ENCODE measurements at regions not wholly inside any gene's neighbourhood (a gene's known extent, or its start where the extent isn't known, plus 50 kb on each side); places are given as distances from the start of the nearest gene placed in this dataset.
"Not testable (repeated sequence)": the region's sequence is repeated elsewhere in the genome, so short reads cannot be mapped to it uniquely, and the experiment has no call there.

DNA sequence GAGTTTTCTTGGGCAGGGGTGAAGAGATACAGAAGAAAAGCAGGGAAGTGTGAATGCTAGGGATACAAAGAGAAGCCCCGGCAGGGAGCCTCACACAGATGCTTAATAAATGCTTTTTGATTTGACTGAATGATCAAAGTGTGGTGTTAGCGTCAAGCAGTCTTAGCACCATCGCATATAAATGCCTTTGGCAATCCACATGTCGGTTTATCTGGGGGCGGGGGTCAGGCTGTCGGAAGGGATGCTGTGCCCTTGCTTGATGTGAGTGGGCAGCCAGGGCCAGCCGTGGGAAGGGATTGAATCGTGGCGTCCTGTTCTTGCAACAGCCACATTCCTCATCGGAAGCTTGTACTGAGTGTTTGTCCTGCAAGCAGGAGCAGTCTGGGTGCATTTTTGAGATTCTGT, 173.1 kb downstream of the LACC1 start:
- peaks cover 6% of the 10 kb centered on the region for H3K4me1 ChIP-seq (ENCODE audit: control insufficient read depth, low read depth, low read length)
- no peak overlapping the region for H3K23ac ChIP-seq (ENCODE audit: low read length)
- no peak overlapping the region for H2BK120ac ChIP-seq (ENCODE audit: low read depth, low read length)
- H4K5ac ChIP-seq (ENCODE audit: low read length): no peak overlapping the region
- WGBS (ENCODE audit: extremely low coverage, insufficient coverage, low lambda C conversion rate): no CpG with 5 or more reads among the region's 10 CpGs
- H3K27me3 ChIP-seq (ENCODE audit: insufficient read depth, low read length, poor library complexity): no peaks in the 10 kb centered on the region
- no peak overlapping the region for H2BK5ac ChIP-seq (ENCODE audit: low read length)
- H3K4me3 ChIP-seq (ENCODE audit: low read length): no peak overlapping the region
- H3K4me2 ChIP-seq (ENCODE audit: low read length): no peak overlapping the region
- H2BK15ac ChIP-seq (replicated peaks; ENCODE audit: low read depth): no peak overlapping the region
- peak overlapping the region; percentile 25 for H3K56ac ChIP-seq (ENCODE audit: low read length)
- no peaks in the 10 kb centered on the region for H3K36me3 ChIP-seq (ENCODE audit: control insufficient read depth, insufficient read depth, low read length)
- no peaks in the 10 kb centered on the region for H3K79me1 ChIP-seq (ENCODE audit: low read length)
- no peak overlapping the region for H2AK5ac ChIP-seq (ENCODE audit: low read length)
- peak; percentile 78 for DNase-seq
- H3K4ac ChIP-seq (ENCODE audit: low read depth, low read length): no peak overlapping the region
- H3K27ac ChIP-seq (ENCODE audit: low read depth, low read length): no peak overlapping the region
- H3K9ac ChIP-seq (ENCODE audit: low read length): no peak overlapping the region
- no peaks in the 10 kb centered on the region for H3K79me2 ChIP-seq (ENCODE audit: control insufficient read depth, insufficient read depth, low read length)
- H4K8ac ChIP-seq (ENCODE audit: low read depth, low read length): no peak overlapping the region
- H3K18ac ChIP-seq (ENCODE audit: low read length): no peak overlapping the region

DNA sequence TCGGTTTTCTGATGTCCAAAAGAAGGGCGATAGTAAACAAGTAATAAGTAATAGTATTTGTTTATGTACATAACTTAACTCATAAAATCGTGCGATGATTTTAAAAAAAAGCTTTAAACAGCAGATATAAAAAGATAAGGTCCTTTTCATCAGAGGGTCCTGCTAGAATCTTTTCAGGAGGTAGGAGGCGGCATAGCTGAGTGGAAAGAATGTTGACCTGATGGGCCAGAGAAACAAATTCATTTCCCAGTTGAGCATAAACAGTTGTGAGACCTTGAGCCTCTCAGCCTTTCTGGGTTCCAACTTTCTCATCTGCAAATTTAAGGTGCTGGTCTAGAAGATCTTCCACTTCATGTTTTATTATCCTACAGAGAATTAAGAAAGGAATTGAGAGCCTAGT, 173.5 kb downstream of the LACC1 start:
- H2BK5ac ChIP-seq (ENCODE audit: low read length): no peak overlapping the region
- H3K79me1 ChIP-seq (ENCODE audit: low read length): no peaks in the 10 kb centered on the region
- peak overlapping the region; percentile 25 for H3K56ac ChIP-seq (ENCODE audit: low read length)
- H3K4me2 ChIP-seq (ENCODE audit: low read length): no peak overlapping the region
- WGBS (ENCODE audit: extremely low coverage, insufficient coverage, low lambda C conversion rate): no CpG with 5 or more reads among the region's 5 CpGs
- H2AK5ac ChIP-seq (ENCODE audit: low read length): no peak overlapping the region
- H3K36me3 ChIP-seq (ENCODE audit: control insufficient read depth, insufficient read depth, low read length): no peaks in the 10 kb centered on the region
- H3K4ac ChIP-seq (ENCODE audit: low read depth, low read length): no peak overlapping the region
- no peak overlapping the region for H3K23ac ChIP-seq (ENCODE audit: low read length)
- no peak overlapping the region for H4K8ac ChIP-seq (ENCODE audit: low read depth, low read length)
- H3K18ac ChIP-seq (ENCODE audit: low read length): no peak overlapping the region
- peak; percentile 56 for DNase-seq
- H3K4me3 ChIP-seq (ENCODE audit: low read length): no peak overlapping the region
- no peak overlapping the region for H4K5ac ChIP-seq (ENCODE audit: low read length)
- H3K4me1 ChIP-seq (ENCODE audit: control insufficient read depth, low read depth, low read length): peaks cover 6% of the 10 kb centered on the region
- no peaks in the 10 kb centered on the region for H3K79me2 ChIP-seq (ENCODE audit: control insufficient read depth, insufficient read depth, low read length)
- no peak overlapping the region for H3K27ac ChIP-seq (ENCODE audit: low read depth, low read length)
- H3K9ac ChIP-seq (ENCODE audit: low read length): no peak overlapping the region
- no peak overlapping the region for H2BK15ac ChIP-seq (replicated peaks; ENCODE audit: low read depth)
- no peak overlapping the region for H2BK120ac ChIP-seq (ENCODE audit: low read depth, low read length)
- H3K27me3 ChIP-seq (ENCODE audit: insufficient read depth, low read length, poor library complexity): no peaks in the 10 kb centered on the region

DNA sequence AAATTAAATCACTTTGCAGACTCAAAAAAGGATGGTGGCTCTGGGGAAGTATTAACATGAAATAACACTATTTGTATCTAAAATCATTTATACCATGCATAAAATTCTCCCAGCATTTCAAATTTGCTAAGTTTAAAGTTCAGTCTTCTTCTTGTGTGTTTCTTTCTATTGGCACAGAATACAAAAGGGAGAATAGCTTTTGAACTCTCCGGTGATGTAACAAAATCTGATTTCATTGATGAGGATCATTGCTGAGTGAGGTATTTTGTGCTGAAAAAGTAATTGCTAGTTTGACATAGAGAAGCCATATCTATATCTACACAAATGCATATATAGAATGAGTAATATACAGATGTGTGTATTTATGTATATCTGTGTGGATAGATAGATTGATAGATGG, 174.8 kb downstream of the LACC1 start:
- Histone ChIP-seq H3K27me3 (ENCODE audit: insufficient read depth, low read length, poor library complexity) (no peaks in the 10 kb centered on the region), H3K79me1 (ENCODE audit: low read length) (no peaks in the 10 kb centered on the region), H2BK5ac (ENCODE audit: low read length) (no peak overlapping the region), H3K4me3 (ENCODE audit: low read length) (no peak overlapping the region), H4K5ac (ENCODE audit: low read length) (no peak overlapping the region), H2BK120ac (ENCODE audit: low read depth, low read length) (no peak overlapping the region), H3K27ac (ENCODE audit: low read depth, low read length) (no peak overlapping the region), H3K56ac (ENCODE audit: low read length) (no peak overlapping the region), H4K8ac (ENCODE audit: low read depth, low read length) (no peak overlapping the region), H3K4me2 (ENCODE audit: low read length) (no peak overlapping the region), H2BK15ac (replicated peaks; ENCODE audit: low read depth) (no peak overlapping the region), H3K9ac (ENCODE audit: low read length) (no peak overlapping the region), H3K79me2 (ENCODE audit: control insufficient read depth, insufficient read depth, low read length) (no peaks in the 10 kb centered on the region), H3K36me3 (ENCODE audit: control insufficient read depth, insufficient read depth, low read length) (no peaks in the 10 kb centered on the region), H3K4me1 (ENCODE audit: control insufficient read depth, low read depth, low read length) (peaks cover 6% of the 10 kb centered on the region), H3K23ac (ENCODE audit: low read length) (no peak overlapping the region), H2AK5ac (ENCODE audit: low read length) (no peak overlapping the region), H3K18ac (ENCODE audit: low read length) (no peak overlapping the region), H3K4ac (ENCODE audit: low read depth, low read length) (no peak overlapping the region)
- WGBS (ENCODE audit: extremely low coverage, insufficient coverage, low lambda C conversion rate): no CpG with 5 or more reads among the region's 1 CpG
- DNase-seq: no peak

- H2AK5ac ChIP-seq (ENCODE audit: low read length); H3K4me2 ChIP-seq (ENCODE audit: low read length); H3K9ac ChIP-seq (ENCODE audit: low read length); H3K27me3 ChIP-seq (ENCODE audit: insufficient read depth, low read length, poor library complexity); H3K4me1 ChIP-seq (ENCODE audit: control insufficient read depth, low read depth, low read length); H3K79me2 ChIP-seq (ENCODE audit: control insufficient read depth, insufficient read depth, low read length); H4K8ac ChIP-seq (ENCODE audit: low read depth, low read length); H2BK120ac ChIP-seq (ENCODE audit: low read depth, low read length); H3K79me1 ChIP-seq (ENCODE audit: low read length); H3K4ac ChIP-seq (ENCODE audit: low read depth, low read length); H3K4me3 ChIP-seq (ENCODE audit: low read length); H2BK15ac ChIP-seq (replicated peaks; ENCODE audit: low read depth); H3K36me3 ChIP-seq (ENCODE audit: control insufficient read depth, insufficient read depth, low read length); H3K18ac ChIP-seq (ENCODE audit: low read length); H3K23ac ChIP-seq (ENCODE audit: low read length); H4K5ac ChIP-seq (ENCODE audit: low read length); H2BK5ac ChIP-seq (ENCODE audit: low read length); H3K56ac ChIP-seq (ENCODE audit: low read length): not testable (repeated sequence)
- no CpG with 5 or more reads among the region's 6 CpGs for WGBS (ENCODE audit: extremely low coverage, insufficient coverage, low lambda C conversion rate)
- peak; percentile 72 for DNase-seq
- H3K27ac ChIP-seq (ENCODE audit: low read depth, low read length): peak overlapping the region; percentile 45
These were observed 176.0 kb downstream of the LACC1 start for GRCh38 chr13:44055681-44056080.

DNA sequence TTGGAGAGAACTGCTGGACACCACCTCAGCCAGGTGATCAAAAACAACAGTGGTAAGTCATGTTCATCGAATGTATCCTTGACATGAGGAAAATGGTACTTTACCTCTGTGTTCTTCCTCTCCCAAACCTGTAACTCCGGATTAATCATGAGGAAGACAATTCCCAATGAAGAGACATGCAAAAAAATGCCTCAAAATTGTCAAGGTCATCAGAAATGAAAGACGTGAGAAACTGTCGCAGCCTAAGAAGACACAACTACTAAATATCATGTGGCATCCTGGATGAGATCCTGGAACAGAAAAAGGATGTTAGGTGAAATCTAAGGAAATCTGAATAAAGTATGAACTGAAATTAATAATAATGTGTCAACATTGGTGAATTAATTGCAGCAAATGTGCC, 178.4 kb downstream of the LACC1 start:
- no peak overlapping the region for H3K4me2 ChIP-seq (ENCODE audit: low read length)
- H4K8ac ChIP-seq (ENCODE audit: low read depth, low read length): no peak overlapping the region
- no peak for DNase-seq
- H3K79me2 ChIP-seq (ENCODE audit: control insufficient read depth, insufficient read depth, low read length): no peaks in the 10 kb centered on the region
- no peak overlapping the region for H3K4me3 ChIP-seq (ENCODE audit: low read length)
- H3K18ac ChIP-seq (ENCODE audit: low read length): no peak overlapping the region
- peaks cover 5% of the 10 kb centered on the region for H3K4me1 ChIP-seq (ENCODE audit: control insufficient read depth, low read depth, low read length)
- no peaks in the 10 kb centered on the region for H3K79me1 ChIP-seq (ENCODE audit: low read length)
- no peaks in the 10 kb centered on the region for H3K36me3 ChIP-seq (ENCODE audit: control insufficient read depth, insufficient read depth, low read length)
- H3K23ac ChIP-seq (ENCODE audit: low read length): no peak overlapping the region
- H2BK5ac ChIP-seq (ENCODE audit: low read length): no peak overlapping the region
- no peak overlapping the region for H3K27ac ChIP-seq (ENCODE audit: low read depth, low read length)
- H4K5ac ChIP-seq (ENCODE audit: low read length): no peak overlapping the region
- H2BK15ac ChIP-seq (replicated peaks; ENCODE audit: low read depth): no peak overlapping the region
- no peak overlapping the region for H2AK5ac ChIP-seq (ENCODE audit: low read length)
- no peak overlapping the region for H3K4ac ChIP-seq (ENCODE audit: low read depth, low read length)
- H2BK120ac ChIP-seq (ENCODE audit: low read depth, low read length): no peak overlapping the region
- no peaks in the 10 kb centered on the region for H3K27me3 ChIP-seq (ENCODE audit: insufficient read depth, low read length, poor library complexity)
- WGBS (ENCODE audit: extremely low coverage, insufficient coverage, low lambda C conversion rate): no CpG with 5 or more reads among the region's 4 CpGs
- H3K56ac ChIP-seq (ENCODE audit: low read length): no peak overlapping the region
- no peak overlapping the region for H3K9ac ChIP-seq (ENCODE audit: low read length)

DNA sequence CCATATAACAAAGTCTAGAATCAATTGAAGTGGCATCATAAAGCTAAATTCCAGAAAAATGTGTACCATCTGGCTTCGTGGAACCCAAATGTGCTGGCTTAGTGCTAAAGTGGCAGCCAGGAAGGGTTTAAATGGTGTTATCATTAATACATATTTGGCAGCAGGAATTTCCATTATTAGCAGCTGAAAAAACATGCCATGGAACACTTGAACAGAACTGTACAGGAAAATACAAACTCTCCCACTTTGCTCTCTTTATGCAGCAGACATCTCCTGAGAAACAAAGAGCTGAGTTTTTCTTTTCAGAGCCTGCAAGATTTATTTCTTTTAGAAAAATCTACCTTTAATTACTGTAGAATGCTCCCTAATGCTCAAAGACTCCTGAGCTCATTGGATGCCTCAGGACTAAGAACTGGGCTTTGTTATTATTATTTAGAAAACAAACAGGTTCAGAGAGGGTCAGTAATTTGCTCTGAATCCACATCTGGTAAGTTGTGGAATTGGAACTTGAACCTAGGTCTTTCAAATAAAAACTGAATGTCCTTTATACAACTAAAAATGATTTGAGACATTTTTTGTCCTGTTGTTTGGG, 179.0 kb downstream of the LACC1 start:
- WGBS (ENCODE audit: extremely low coverage, insufficient coverage, low lambda C conversion rate): no CpG with 5 or more reads among the region's 1 CpG
- H3K9ac ChIP-seq (ENCODE audit: low read length): no peak overlapping the region

More for the DNA sequence above, 179.0 kb downstream of the LACC1 start:
- DNase-seq: no peak
- H3K79me2 ChIP-seq (ENCODE audit: control insufficient read depth, insufficient read depth, low read length): no peaks in the 10 kb centered on the region
- no peak overlapping the region for H2BK15ac ChIP-seq (replicated peaks; ENCODE audit: low read depth)
- H4K8ac ChIP-seq (ENCODE audit: low read depth, low read length): no peak overlapping the region
- no peak overlapping the region for H3K18ac ChIP-seq (ENCODE audit: low read length)
- H4K5ac ChIP-seq (ENCODE audit: low read length): no peak overlapping the region
- H3K79me1 ChIP-seq (ENCODE audit: low read length): no peaks in the 10 kb centered on the region
- no peak overlapping the region for H2AK5ac ChIP-seq (ENCODE audit: low read length)
- no peak overlapping the region for H2BK5ac ChIP-seq (ENCODE audit: low read length)
- no peak overlapping the region for H3K4me3 ChIP-seq (ENCODE audit: low read length)
- no peak overlapping the region for H3K56ac ChIP-seq (ENCODE audit: low read length)
- no peaks in the 10 kb centered on the region for H3K27me3 ChIP-seq (ENCODE audit: insufficient read depth, low read length, poor library complexity)
- no peak overlapping the region for H3K27ac ChIP-seq (ENCODE audit: low read depth, low read length)
- H3K36me3 ChIP-seq (ENCODE audit: control insufficient read depth, insufficient read depth, low read length): no peaks in the 10 kb centered on the region
- no peak overlapping the region for H3K23ac ChIP-seq (ENCODE audit: low read length)
- H3K4ac ChIP-seq (ENCODE audit: low read depth, low read length): no peak overlapping the region
- H2BK120ac ChIP-seq (ENCODE audit: low read depth, low read length): no peak overlapping the region
- H3K4me1 ChIP-seq (ENCODE audit: control insufficient read depth, low read depth, low read length): peaks cover under 1% of the 10 kb centered on the region
- no peak overlapping the region for H3K4me2 ChIP-seq (ENCODE audit: low read length)
